Adrenal gland (tissue), 9 donors: ENCODE measurements at regions not wholly inside any gene's neighbourhood (a gene's known extent, or its start where the extent isn't known, plus 50 kb on each side); places are given as distances from the start of the nearest gene placed in this dataset.

Experiments used
- DNase-seq, 7 donors: peaks; one replicate each; pipeline ENCODE4 v3.0.0-alpha.2; 2019 to 2020
- H3K27ac ChIP-seq, 5 donors: fragments of 200-600 bp; sonication (generic) in 4 of 5; 1 replicate in 3 of 5; 2 replicates in 2 of 5; pipeline versions ENCODE4 v1.5.1 to v1.8.0; 2016 to 2020; ENCODE audit warnings: mild to moderate bottlenecking in 1 of 5
- H3K27me3 ChIP-seq: fragments of 200-600 bp; 2 replicates; pipeline ENCODE4 v1.8.0; 2021
- H3K36me3 ChIP-seq, 2 donors: fragments of 200-600 bp; replicated peaks in 1 of 2; 1 replicate in 1 of 2; 2 replicates in 1 of 2; pipeline versions ENCODE4 v1.5.1 to v1.8.0; 2018 to 2022
- H3K4me1 ChIP-seq, 2 donors: fragments of 200-600 bp; replicated peaks in 1 of 2; 1 replicate in 1 of 2; 2 replicates in 1 of 2; pipeline versions ENCODE4 v1.5.1 to v1.8.0; 2018 to 2021
- H3K4me3 ChIP-seq, 4 donors: fragments of 200-600 bp; sonication (generic) in 3 of 4; one replicate each; pipeline ENCODE4 v1.5.1; 2016 to 2018
- H3K9me3 ChIP-seq, 3 donors: fragments of 200-600 bp; sonication (generic) in 1 of 3; replicated peaks in 1 of 3; 1 replicate in 2 of 3; 2 replicates in 1 of 3; pipeline versions ENCODE4 v1.5.1 to v1.8.0; 2016 to 2021
- POLR2A ChIP-seq, 2 donors: fragments of 450-650 bp; IDR thresholded peaks; one replicate each; pipeline ENCODE4 v1.6.1; 2017; ENCODE audit warnings: antibody characterized with exemption in 2 of 2, mild to moderate bottlenecking in 2 of 2, moderate library complexity in 1 of 2
- WGBS, 4 donors: extraction: QIAGEN DNeasy Blood & Tissue Kit in 2 of 4; methylation state at CpG; one replicate each; pipeline versions ENCODE4 v1.1.5 to v1.1.7; 2013 to 2017; 5-methylcytosine and 5-hydroxymethylcytosine counted together
- intact Hi-C, 2 donors: fragments of 100-400 bp; cut with DNase I; formaldehyde crosslinking; loops; one replicate each; pipeline versions ENCODE4 v1.14.1 to v1.15.0; 2022 to 2023
- TF ChIP-seq, protein P1 (sequence below), 6 experiments: fragments of 450-650 bp in 4 of 6; fragments of 200-600 bp in 2 of 6; sonication (generic) in 1 of 6; IDR thresholded peaks; 1 replicate in 5 of 6; 2 replicates in 1 of 6; pipeline versions ENCODE4 v1.5.1 to v1.8.0; 2016 to 2021; ENCODE audit warnings: antibody characterized with exemption in 6 of 6, mild to moderate bottlenecking in 2 of 6, moderate library complexity in 1 of 6
- donor health status: healthy with polysubstance abuse.
- donor health status: Bipolar disorder and iron deficiency.
- donor health status: DM: yes; HTN: yes; CAD: no.
- donor health status: DM: no; HTN: no; CAD: no.
- donor health status: DM: no; HTN: no; CAD: no.

DNA sequence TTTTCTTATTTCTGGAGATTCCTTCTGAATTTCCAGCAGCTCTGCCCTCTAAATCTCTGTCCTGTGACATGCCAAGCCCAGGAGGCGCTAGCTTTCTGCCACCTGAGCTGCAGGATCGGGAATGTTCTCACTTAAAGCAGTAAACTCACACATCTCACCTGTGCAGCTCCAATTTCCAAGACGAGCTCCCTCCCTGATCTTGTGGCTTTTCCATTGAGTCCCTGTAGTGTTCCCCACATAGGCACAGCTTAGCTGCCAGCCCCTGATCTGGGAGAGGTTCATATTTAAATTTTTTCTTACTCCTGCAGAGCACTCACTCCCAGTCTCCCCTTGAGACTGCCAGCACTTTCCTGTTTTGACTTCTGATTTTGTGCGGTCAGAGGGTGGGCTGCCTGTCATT, 479.3 kb downstream of the GLRX3 start:
- no peak overlapping the region for H3K4me3 ChIP-seq
- intact Hi-C loops, result no loop called here
- TF ChIP-seq, protein P1, sequence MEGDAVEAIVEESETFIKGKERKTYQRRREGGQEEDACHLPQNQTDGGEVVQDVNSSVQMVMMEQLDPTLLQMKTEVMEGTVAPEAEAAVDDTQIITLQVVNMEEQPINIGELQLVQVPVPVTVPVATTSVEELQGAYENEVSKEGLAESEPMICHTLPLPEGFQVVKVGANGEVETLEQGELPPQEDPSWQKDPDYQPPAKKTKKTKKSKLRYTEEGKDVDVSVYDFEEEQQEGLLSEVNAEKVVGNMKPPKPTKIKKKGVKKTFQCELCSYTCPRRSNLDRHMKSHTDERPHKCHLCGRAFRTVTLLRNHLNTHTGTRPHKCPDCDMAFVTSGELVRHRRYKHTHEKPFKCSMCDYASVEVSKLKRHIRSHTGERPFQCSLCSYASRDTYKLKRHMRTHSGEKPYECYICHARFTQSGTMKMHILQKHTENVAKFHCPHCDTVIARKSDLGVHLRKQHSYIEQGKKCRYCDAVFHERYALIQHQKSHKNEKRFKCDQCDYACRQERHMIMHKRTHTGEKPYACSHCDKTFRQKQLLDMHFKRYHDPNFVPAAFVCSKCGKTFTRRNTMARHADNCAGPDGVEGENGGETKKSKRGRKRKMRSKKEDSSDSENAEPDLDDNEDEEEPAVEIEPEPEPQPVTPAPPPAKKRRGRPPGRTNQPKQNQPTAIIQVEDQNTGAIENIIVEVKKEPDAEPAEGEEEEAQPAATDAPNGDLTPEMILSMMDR (IDR thresholded peaks at IDR 0.05), result no peak
- no peak for TF ChIP-seq POLR2A (IDR thresholded peaks at IDR 0.05)
- H3K27me3 ChIP-seq, result peaks cover 15% of the 10 kb centered on the region
- no peaks in the 10 kb centered on the region for H3K9me3 ChIP-seq
- DNase-seq, result no peak
- H3K4me1 ChIP-seq, result no peaks in the 10 kb centered on the region
- WGBS, 4 donors, result 16 to 21% (median 17%) methylated on average over 4 of the region's 4 CpGs
- no peak overlapping the region for H3K27ac ChIP-seq
- H3K36me3 ChIP-seq, result no peaks in the 10 kb centered on the region

DNA sequence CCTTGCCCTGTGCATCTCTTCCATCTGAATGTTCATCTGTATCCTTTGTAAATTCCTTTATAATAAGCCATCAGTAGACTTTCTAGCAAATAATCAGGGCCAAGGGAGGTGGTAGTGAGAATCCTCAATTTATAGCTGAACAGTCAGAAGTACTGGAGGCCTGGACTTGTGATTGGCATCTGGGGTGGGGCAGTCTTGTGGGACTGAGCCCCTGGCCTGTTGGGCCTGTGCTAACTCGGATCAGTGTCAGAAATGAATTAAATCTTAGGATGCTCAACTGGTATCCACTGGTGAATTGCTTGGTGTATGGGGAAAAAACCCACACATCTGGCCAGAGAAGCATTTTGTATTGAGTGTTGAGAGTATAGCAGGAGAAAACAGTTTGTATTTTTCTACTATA, 481.8 kb downstream of the GLRX3 start:
- Histone ChIP-seq H3K36me3 (no peaks in the 10 kb centered on the region), H3K4me1 (no peaks in the 10 kb centered on the region), H3K4me3 (no peak overlapping the region), H3K9me3 (no peaks in the 10 kb centered on the region), H3K27ac (no peak overlapping the region), H3K27me3 (peaks cover 20% of the 10 kb centered on the region)
- WGBS, 4 donors, result 54 to 76% (median 60%) methylated on average over 1 of the region's 1 CpG
- TF ChIP-seq POLR2A (IDR thresholded peaks at IDR 0.05), result no peak
- TF ChIP-seq, protein P1 (IDR thresholded peaks at IDR 0.05), result no peak
- DNase-seq, result no peak
- intact Hi-C loops, result no loop called here

DNA sequence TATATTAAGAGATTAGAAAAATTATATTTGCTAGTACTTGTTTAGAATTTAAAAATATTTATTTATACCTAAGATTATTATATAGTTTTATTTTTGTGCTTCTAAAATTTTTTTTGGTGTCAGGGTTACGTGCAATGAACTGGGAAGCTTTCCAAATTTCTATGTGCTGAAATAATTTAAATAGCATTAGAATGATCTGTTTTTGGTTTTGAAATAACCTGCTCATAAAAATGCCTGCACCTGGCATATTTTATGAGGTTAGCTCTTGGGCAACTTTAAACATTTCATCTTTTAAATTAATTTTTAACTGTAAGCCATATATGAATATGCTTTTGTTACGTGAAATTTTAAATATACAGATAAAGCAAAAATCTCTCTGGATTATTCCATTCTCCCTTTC, 482.5 kb downstream of the GLRX3 start:
- no peak overlapping the region for H3K27ac ChIP-seq
- intact Hi-C loops, result no loop called here
- TF ChIP-seq POLR2A (IDR thresholded peaks at IDR 0.05), result no peak
- TF ChIP-seq, protein P1 (IDR thresholded peaks at IDR 0.05), result no peak
- peaks cover 20% of the 10 kb centered on the region for H3K27me3 ChIP-seq
- no peaks in the 10 kb centered on the region for H3K9me3 ChIP-seq
- no peak for DNase-seq
- H3K36me3 ChIP-seq, result no peaks in the 10 kb centered on the region
- 58 to 67% (median 63%) methylated on average over 2 of the region's 2 CpGs for WGBS, 4 donors
- H3K4me3 ChIP-seq, result no peak overlapping the region
- H3K4me1 ChIP-seq, result no peaks in the 10 kb centered on the region

DNA sequence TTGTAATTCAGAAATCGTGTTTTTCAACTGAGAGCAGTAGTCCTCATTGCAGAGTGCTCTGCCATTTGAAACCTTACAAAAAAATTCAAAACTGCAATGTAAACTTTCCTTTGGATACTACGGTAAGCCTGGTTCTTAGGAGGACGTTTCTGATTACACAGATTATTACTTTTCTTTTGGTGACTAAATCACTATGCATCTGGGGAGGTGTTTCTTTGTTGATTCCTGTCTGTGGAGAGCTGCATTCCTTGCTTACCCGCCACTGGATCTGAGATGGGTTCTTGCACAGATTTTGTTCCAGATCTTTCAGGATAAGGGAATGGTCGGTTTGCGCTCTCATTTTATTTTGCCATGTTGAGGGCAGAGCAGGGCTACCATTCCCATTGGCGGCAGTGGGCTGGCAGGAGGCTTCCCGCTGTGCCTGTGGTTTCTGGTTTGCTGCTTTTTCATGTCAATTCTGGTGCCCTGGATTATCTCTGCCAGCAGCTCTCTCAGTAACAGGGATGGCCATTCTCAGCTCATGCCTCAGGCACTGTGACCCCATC, 485.1 kb downstream of the GLRX3 start:
- 60 to 68% (median 62%) methylated on average over 8 of the region's 8 CpGs for WGBS, 4 donors
- no peak for DNase-seq
- Histone ChIP-seq H3K36me3 (no peaks in the 10 kb centered on the region), H3K4me1 (no peaks in the 10 kb centered on the region), H3K27ac (no peak overlapping the region), H3K4me3 (no peak overlapping the region), H3K27me3 (peaks cover 29% of the 10 kb centered on the region), H3K9me3 (no peaks in the 10 kb centered on the region)
- TF ChIP-seq, protein P1 (IDR thresholded peaks at IDR 0.05), result no peak
- intact Hi-C loops, result no loop called here
